Spleen (tissue), 11 donors: ENCODE measurements at regions not wholly inside any gene's neighbourhood (a gene's known extent, or its start where the extent isn't known, plus 50 kb on each side); places are given as distances from the start of the nearest gene placed in this dataset.

Experiments
- DNase-seq: peaks from one replicate; pipeline ENCODE4 v3.0.0-alpha.2; 2020
- H3K27ac ChIP-seq, 8 donors: fragments of 200-600 bp; sonication (generic) in 7 of 8; 1 replicate in 4 of 8; 2 replicates in 4 of 8; pipeline versions ENCODE4 v1.5.0 to v1.8.0; 2016 to 2021; ENCODE audit warnings: inconsistent platforms in 4 of 8, mild to moderate bottlenecking in 4 of 8, moderate library complexity in 1 of 8
- H3K27me3 ChIP-seq, 7 donors: fragments of 200-600 bp; sonication (generic) in 6 of 7; replicated peaks in 1 of 7; 1 replicate in 4 of 7; 2 replicates in 3 of 7; pipeline versions ENCODE4 v1.5.0 to v1.8.0; 2016 to 2021; ENCODE audit warnings: inconsistent platforms in 3 of 7, mild to moderate bottlenecking in 1 of 7
- H3K36me3 ChIP-seq, 6 donors: fragments of 200-600 bp; sonication (generic) in 5 of 6; 1 replicate in 4 of 6; 2 replicates in 2 of 6; pipeline versions ENCODE4 v1.5.0 to v1.8.0; 2016 to 2021; ENCODE audit warnings: inconsistent platforms in 2 of 6
- H3K4me1 ChIP-seq, 6 donors: fragments of 200-600 bp; sonication (generic) in 5 of 6; 1 replicate in 3 of 6; 2 replicates in 3 of 6; pipeline versions ENCODE4 v1.5.0 to v1.8.0; 2016 to 2021; ENCODE audit warnings: inconsistent platforms in 3 of 6
- H3K4me3 ChIP-seq, 8 donors: fragments of 200-600 bp; sonication (generic) in 7 of 8; 1 replicate in 4 of 8; 2 replicates in 4 of 8; pipeline versions ENCODE4 v1.5.0 to v1.8.0; 2016 to 2021; ENCODE audit warnings: inconsistent platforms in 4 of 8, mild to moderate bottlenecking in 4 of 8, moderate library complexity in 2 of 8
- H3K9me3 ChIP-seq, 8 donors: fragments of 200-600 bp; sonication (generic) in 7 of 8; 1 replicate in 4 of 8; 2 replicates in 4 of 8; pipeline versions ENCODE4 v1.5.0 to v1.8.0; 2016 to 2021; ENCODE audit warnings: inconsistent platforms in 4 of 8
- POLR2A ChIP-seq, 3 donors: fragments of 450-650 bp; IDR thresholded peaks; one replicate each; pipeline ENCODE4 v1.5.1; 2017; ENCODE audit warnings: antibody characterized with exemption in 3 of 3, mild to moderate bottlenecking in 1 of 3
- POLR2AphosphoS5 ChIP-seq, 3 donors: sonication (generic); formaldehyde crosslinking; IDR thresholded peaks; one replicate each; pipeline ENCODE4 v1.5.1; 2017; ENCODE audit warnings: antibody characterized with exemption in 3 of 3
- WGBS, 5 donors: extraction: QIAGEN DNeasy Blood & Tissue Kit in 3 of 5; methylation state at CpG; one replicate each; pipeline versions ENCODE4 v1.1.5 to v1.1.7; 2013 to 2018; 5-methylcytosine and 5-hydroxymethylcytosine counted together
- intact Hi-C: fragments of 100-400 bp; cut with DNase I; formaldehyde crosslinking; loops from one replicate; pipeline ENCODE4 v1.15.0; 2023; ENCODE audit warnings: low total_unique reads
- TF ChIP-seq, protein P1 (sequence below), 11 experiments: fragments of 200-600 bp in 7 of 11; fragments of 450-650 bp in 4 of 11; sonication (generic) in 4 of 11; IDR thresholded peaks in 8 of 11; conservative IDR thresholded peaks in 3 of 11; 1 replicate in 7 of 11; 2 replicates in 4 of 11; pipeline versions ENCODE4 v1.4.0 to v1.8.0; 2016 to 2021; ENCODE audit warnings: antibody characterized with exemption in 11 of 11, inconsistent platforms in 4 of 11, mild to moderate bottlenecking in 1 of 11
- donor health status: healthy with polysubstance abuse.
- donor health status: DM: no; HTN: no; CAD: no; lungs with moderate emphysema.
- donor health status: DM: no; HTN: no; CAD: no.
- donor health status: Bipolar disorder and iron deficiency.
- donor health status: healthy.
- donor health status: DM: no; HTN: no; CAD: no.
- donor health status: DM: yes; HTN: yes; CAD: no.

DNA sequence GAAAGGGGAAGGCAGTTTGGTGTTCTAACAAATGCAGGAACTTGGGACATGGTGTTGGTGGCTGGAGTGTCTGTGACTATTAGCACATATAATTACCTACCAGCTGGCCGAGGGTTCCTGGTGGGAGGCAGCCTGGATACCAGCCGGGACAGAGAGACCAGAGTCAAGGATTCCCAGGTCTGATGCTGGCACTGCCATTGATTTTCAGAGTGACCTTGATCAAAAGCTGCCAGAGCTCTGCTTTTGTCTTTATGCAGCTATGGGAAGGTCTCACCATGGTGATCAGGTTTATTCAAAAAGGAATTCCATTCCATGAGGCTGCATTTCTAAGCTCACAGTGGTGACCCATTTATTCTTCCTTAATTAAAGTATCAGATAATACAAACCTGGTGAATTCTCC, 101.0 kb upstream of the PWP1 start:
- 22 to 87% (median 52%) methylated on average over 2 of the region's 2 CpGs for WGBS, 5 donors
- Histone ChIP-seq H3K27ac (no peak overlapping the region), H3K36me3 (no peaks in the 10 kb centered on the region), H3K27me3 (peaks cover 0 to 27% (median 0%) of the 10 kb centered on the region in 7 donors), H3K4me1 (no peaks in the 10 kb centered on the region), H3K9me3 (peaks cover 0 to 21% (median 15%) of the 10 kb centered on the region in 8 donors), H3K4me3 (no peak overlapping the region)
- DNase-seq: no peak
- intact Hi-C loops: no loop called here
- no peak for TF ChIP-seq POLR2AphosphoS5 (IDR thresholded peaks at IDR 0.05)
- no peak for TF ChIP-seq POLR2A (IDR thresholded peaks at IDR 0.05)
- TF ChIP-seq, protein P1, sequence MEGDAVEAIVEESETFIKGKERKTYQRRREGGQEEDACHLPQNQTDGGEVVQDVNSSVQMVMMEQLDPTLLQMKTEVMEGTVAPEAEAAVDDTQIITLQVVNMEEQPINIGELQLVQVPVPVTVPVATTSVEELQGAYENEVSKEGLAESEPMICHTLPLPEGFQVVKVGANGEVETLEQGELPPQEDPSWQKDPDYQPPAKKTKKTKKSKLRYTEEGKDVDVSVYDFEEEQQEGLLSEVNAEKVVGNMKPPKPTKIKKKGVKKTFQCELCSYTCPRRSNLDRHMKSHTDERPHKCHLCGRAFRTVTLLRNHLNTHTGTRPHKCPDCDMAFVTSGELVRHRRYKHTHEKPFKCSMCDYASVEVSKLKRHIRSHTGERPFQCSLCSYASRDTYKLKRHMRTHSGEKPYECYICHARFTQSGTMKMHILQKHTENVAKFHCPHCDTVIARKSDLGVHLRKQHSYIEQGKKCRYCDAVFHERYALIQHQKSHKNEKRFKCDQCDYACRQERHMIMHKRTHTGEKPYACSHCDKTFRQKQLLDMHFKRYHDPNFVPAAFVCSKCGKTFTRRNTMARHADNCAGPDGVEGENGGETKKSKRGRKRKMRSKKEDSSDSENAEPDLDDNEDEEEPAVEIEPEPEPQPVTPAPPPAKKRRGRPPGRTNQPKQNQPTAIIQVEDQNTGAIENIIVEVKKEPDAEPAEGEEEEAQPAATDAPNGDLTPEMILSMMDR (IDR thresholded peaks at IDR 0.05 in 8 of 11, conservative IDR thresholded peaks at IDR 0.05 in 3 of 11): no peak

DNA sequence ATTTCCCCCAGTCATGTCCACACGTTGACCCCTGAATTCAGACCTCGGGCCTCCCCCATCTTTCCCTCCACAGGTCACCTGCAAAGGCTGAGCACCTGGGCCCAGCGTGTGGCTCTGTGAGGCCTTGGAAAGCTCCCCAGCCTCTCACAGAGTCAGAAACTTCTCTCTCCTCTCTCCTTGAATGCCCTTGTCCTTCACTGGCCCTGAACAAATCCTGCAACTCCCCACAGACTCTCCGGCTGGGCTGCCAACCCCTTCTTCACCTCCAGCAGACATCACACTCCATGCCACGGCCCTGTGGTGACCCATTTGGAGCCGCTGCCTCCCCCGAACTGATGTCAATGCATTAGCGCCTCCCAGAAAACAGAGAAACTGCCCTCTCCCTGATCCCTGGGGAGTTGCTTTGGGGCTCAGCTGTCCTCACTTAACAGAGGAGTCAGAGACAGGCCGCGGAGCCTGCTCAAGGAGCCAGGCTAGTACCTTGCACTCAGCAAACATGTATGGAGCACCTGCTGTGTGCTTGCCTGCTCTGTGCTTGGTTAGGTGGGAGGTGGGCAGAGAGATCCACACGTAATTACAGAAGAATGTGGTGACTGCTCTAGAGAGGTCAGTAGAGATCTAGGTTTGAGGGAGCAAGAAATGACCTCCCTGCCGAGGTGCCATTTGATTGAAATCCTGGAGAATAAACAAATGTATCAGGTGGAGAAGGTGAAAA, 99.2 kb upstream of the PWP1 start:
- peaks cover 0 to 14% (median 0%) of the 10 kb centered on the region in 7 donors for H3K27me3 ChIP-seq
- WGBS, 5 donors: 83 to 90% (median 87%) methylated on average over 12 of the region's 12 CpGs
- no peak for DNase-seq
- no peak for TF ChIP-seq POLR2A (IDR thresholded peaks at IDR 0.05)
- TF ChIP-seq, protein P1 (IDR thresholded peaks at IDR 0.05 in 8 of 11, conservative IDR thresholded peaks at IDR 0.05 in 3 of 11): no peak
- TF ChIP-seq POLR2AphosphoS5 (IDR thresholded peaks at IDR 0.05): no peak
- no peaks in the 10 kb centered on the region for H3K36me3 ChIP-seq
- peaks cover 0 to 21% (median 15%) of the 10 kb centered on the region in 8 donors for H3K9me3 ChIP-seq
- no peak overlapping the region for H3K4me3 ChIP-seq
- intact Hi-C loops: no loop called here
- no peak overlapping the region for H3K27ac ChIP-seq
- H3K4me1 ChIP-seq: no peaks in the 10 kb centered on the region

GRCh38 chr12:107590413-107590812, 95.2 kb upstream of the PWP1 start:
- intact Hi-C loops: no loop called here
- Histone ChIP-seq H3K9me3 (peaks cover 0 to 39% (median 34%) of the 10 kb centered on the region in 8 donors), H3K27me3 (no peaks in the 10 kb centered on the region), H3K36me3 (no peaks in the 10 kb centered on the region), H3K4me3 (no peak overlapping the region), H3K27ac (no peak overlapping the region), H3K4me1 (no peaks in the 10 kb centered on the region)
- DNase-seq: no peak
- WGBS, 5 donors: 56 to 87% (median 72%) methylated on average over 3 of the region's 3 CpGs
- TF ChIP-seq, protein P1 (IDR thresholded peaks at IDR 0.05 in 8 of 11, conservative IDR thresholded peaks at IDR 0.05 in 3 of 11): no peak
- no peak for TF ChIP-seq POLR2A (IDR thresholded peaks at IDR 0.05)

DNA sequence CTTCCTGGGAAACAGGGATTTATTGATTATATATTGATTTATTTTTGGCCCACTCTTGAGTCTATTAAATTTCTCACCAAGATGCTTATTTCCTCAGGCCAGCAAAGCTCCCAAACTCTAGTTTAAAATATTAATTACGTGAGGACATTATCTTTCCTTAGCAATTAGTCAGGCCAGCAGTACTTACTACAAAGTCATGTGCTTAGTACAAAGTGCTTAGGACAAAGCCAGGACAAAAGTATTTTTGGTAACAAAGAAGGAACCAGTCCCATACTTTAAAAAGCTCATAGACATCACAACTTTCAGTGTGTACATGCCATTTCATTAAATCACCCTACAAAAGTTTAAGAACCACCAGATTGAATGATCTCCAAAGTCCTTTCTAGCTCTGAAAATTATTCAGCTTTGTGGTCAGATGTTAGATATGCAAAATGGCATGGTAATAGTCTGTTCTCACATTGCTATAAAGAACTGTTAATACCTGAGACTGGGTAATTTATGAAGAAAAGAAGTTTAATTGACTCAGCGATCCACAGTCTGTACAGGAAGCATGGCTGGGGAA, 94.7 kb upstream of the PWP1 start:
- H3K9me3 ChIP-seq: peaks cover 0 to 39% (median 34%) of the 10 kb centered on the region in 8 donors
- TF ChIP-seq POLR2A (IDR thresholded peaks at IDR 0.05): no peak
- no peak for TF ChIP-seq POLR2AphosphoS5 (IDR thresholded peaks at IDR 0.05)
- TF ChIP-seq, protein P1 (IDR thresholded peaks at IDR 0.05 in 8 of 11, conservative IDR thresholded peaks at IDR 0.05 in 3 of 11): no peak
- no peak overlapping the region for H3K4me3 ChIP-seq
- no peaks in the 10 kb centered on the region for H3K36me3 ChIP-seq
- no peaks in the 10 kb centered on the region for H3K4me1 ChIP-seq
- intact Hi-C loops: no loop called here
- 82 to 95% (median 87%) methylated on average over 2 of the region's 2 CpGs for WGBS, 5 donors
- H3K27ac ChIP-seq: no peak overlapping the region
- DNase-seq: no peak
- H3K27me3 ChIP-seq: no peaks in the 10 kb centered on the region
